GM12865 (cell line): ENCODE measurements at regions not wholly inside any gene's neighbourhood (a gene's known extent, or its start where the extent isn't known, plus 50 kb on each side); places are given as distances from the start of the nearest gene placed in this dataset.

Experiments
- DNase-seq: peaks from one replicate; pipeline ENCODE4 v3.0.0; 2010; ENCODE audit warnings: low read depth
- H3K4me3 ChIP-seq: 2 replicates; pipeline ENCODE4 v1.5.1; 2011; ENCODE audit warnings: mild to moderate bottlenecking, low read depth, low read length, control low read depth
- CTCF ChIP-seq: IDR thresholded peaks from 2 replicates; pipeline ENCODE4 v1.5.1; 2011; ENCODE audit warnings: low read length, control low read depth, low read depth, inconsistent platforms; ENCODE audit not compliant: insufficient read depth; ENCODE audit errors: missing control alignments

- TF ChIP-seq CTCF: no peak
- DNase-seq: no peak
- no peak overlapping the region for H3K4me3 ChIP-seq
Observed at GRCh38 chr2:126990605-126991532, 92.2 kb downstream of the TEX51 start.

- no peak overlapping the region for H3K4me3 ChIP-seq
- TF ChIP-seq CTCF: no peak
- DNase-seq: no peak
Observed at GRCh38 chr2:126994340-126994777, 95.7 kb downstream of the TEX51 start.

DNA sequence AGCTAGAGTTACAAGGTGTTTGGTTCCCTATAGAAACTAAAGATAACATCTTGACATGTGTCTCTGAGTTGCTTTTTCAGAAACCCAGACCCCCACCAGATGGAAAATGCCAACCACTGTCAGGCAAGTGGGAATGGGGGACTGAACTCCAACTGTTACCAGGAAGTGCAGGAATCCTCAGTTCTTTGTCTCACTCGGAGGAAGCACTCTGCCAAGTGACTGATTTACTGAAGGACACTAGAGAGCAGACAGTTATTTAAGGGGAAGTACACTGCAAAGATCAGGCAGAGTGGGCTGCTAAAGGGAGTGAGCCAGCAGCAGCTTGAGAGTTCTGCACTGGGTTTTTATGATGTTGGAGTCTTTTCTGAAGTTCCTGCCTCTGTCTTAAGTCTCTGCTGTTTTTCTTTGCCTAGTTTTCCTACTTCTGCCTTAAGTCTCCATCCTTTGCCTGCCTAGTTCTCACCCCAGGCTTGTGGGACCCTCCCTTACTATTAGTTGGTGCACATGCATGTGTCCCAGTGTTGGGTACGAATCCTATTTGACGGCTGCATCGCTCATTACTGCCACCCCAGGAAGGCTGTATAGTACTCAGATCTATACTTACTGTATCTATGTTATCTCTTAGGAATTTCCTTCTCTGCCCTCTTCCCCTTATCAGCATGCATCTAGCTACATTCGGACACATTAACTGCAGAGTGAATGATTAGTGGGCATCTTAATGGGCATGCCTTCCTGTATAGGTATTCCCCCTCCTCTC is 97.1 kb downstream of the TEX51 start:
- no peak for DNase-seq
- no peak overlapping the region for H3K4me3 ChIP-seq
- no peak for TF ChIP-seq CTCF

- no peak for TF ChIP-seq CTCF
- H3K4me3 ChIP-seq: no peak overlapping the region
- no peak for DNase-seq
Observed at GRCh38 chr2:126996378-126996699, 97.6 kb downstream of the TEX51 start.
